Skeletal muscle tissue (tissue), 1 donor: ENCODE measurements at regions not wholly inside any gene's neighbourhood (a gene's known extent, or its start where the extent isn't known, plus 50 kb on each side); places are given as distances from the start of the nearest gene placed in this dataset. TPM values are rescaled to one million over a fixed set of nuclear protein-coding genes. Genes with fewer than 3 reads are reported as not detected.

ENCODE experiments used
- small RNA-seq: library from RNA; depleted of rRNA; stranded (forward); fragments of <200 nt; gene quantifications from one replicate; pipeline ENCODE3, GENCODE V24; 2014

Small RNA genes lying in the stretch of these regions (small RNA-seq; reads per million reads assigned to genes)
- gene RF00002 (0.14 reads per million), gene RF00019 (not detected)
